ENCODE measurements at regions not wholly inside any gene's neighbourhood (a gene's known extent, or its start where the extent isn't known, plus 50 kb on each side); places are given as distances from the start of the nearest gene placed in this dataset.

DNA sequence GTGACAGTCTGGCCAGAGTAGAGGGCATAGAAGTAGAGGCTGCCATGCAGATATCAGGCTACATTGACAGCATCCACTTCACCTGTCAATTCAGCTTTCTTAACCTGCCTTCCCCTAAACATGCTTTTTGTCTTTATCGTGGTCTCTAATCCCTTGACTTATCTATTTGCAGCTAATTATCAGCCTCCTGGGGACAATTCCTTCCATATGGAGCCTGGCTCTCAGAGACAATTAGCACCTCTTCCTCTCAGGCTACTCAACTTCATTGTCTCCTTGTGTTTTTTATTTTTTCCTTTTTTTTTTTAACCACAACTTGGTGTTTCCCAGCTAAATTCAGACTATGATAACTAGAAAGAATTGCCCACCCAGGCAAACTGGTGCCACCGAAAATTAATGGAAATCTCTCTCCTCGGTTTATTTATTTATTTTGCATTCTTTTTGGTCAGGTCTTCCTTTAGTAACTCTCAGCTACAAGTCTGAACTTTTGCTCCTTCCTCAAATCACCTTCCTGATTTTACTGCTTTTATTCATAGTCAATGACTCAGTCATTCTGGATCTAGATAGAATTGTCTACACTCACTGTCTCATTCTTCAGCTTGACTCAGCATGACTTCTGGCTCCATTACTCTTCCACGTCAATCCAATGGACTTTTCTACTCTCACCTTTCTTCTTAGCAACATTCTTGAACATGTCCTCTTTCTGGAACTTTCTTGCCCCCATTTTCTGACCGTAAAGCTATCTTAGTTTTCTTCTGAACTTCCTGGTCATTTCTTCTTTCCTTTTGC is 63.0 kb upstream of the BASP1 start:
- peak; percentile 31 to 88 for DNase-seq (ENCODE audit: low read depth in 2 of 2)
- H3K4me3 ChIP-seq (replicated peaks in 1 of 2; ENCODE audit: low read depth in 2 of 2, low read length in 2 of 2), result no peak overlapping the region
- TF ChIP-seq, protein P1, sequence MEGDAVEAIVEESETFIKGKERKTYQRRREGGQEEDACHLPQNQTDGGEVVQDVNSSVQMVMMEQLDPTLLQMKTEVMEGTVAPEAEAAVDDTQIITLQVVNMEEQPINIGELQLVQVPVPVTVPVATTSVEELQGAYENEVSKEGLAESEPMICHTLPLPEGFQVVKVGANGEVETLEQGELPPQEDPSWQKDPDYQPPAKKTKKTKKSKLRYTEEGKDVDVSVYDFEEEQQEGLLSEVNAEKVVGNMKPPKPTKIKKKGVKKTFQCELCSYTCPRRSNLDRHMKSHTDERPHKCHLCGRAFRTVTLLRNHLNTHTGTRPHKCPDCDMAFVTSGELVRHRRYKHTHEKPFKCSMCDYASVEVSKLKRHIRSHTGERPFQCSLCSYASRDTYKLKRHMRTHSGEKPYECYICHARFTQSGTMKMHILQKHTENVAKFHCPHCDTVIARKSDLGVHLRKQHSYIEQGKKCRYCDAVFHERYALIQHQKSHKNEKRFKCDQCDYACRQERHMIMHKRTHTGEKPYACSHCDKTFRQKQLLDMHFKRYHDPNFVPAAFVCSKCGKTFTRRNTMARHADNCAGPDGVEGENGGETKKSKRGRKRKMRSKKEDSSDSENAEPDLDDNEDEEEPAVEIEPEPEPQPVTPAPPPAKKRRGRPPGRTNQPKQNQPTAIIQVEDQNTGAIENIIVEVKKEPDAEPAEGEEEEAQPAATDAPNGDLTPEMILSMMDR (IDR thresholded peaks at IDR 0.05; ENCODE audit: low read depth, low read length), result no peak

GRCh38 chr5:17156463-17156862 is 61.0 kb upstream of the BASP1 start:
- TF ChIP-seq, protein P1 (IDR thresholded peaks at IDR 0.05; ENCODE audit: low read depth, low read length), result no peak
- DNase-seq (ENCODE audit: low read depth in 2 of 2), result peak in 1 of 2 donors; percentile 36

DNA sequence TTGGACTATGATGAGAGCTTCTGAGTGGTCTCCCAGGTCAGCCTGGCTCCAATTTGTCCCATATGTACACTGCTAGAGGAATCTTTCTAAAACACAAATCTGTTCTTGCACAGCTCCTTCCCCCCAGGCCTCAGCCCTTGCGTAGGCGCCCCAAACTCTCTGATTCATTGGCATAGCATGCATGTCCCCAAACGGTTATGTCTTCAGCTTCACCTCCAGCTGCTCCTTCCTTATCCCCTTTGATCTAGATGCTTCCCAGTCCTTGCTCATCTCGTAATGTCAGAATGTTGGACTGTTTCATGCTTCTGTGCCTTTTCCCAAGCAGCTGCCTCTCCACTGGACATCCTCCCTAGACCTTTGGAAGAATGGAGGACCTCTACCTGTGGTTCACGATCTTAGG is 60.1 kb upstream of the BASP1 start:
- TF ChIP-seq, protein P1 (IDR thresholded peaks at IDR 0.05; ENCODE audit: low read depth, low read length), result no peak
- no peak overlapping the region for H3K4me3 ChIP-seq (replicated peaks in 1 of 2; ENCODE audit: low read depth in 2 of 2, low read length in 2 of 2)
- DNase-seq (ENCODE audit: low read depth in 2 of 2), result peak in 1 of 2 donors; percentile 63

More at GRCh38 chr5:17156463-17156862, 61.0 kb upstream of the BASP1 start:
- no peak overlapping the region for H3K4me3 ChIP-seq (replicated peaks in 1 of 2; ENCODE audit: low read depth in 2 of 2, low read length in 2 of 2)

DNA sequence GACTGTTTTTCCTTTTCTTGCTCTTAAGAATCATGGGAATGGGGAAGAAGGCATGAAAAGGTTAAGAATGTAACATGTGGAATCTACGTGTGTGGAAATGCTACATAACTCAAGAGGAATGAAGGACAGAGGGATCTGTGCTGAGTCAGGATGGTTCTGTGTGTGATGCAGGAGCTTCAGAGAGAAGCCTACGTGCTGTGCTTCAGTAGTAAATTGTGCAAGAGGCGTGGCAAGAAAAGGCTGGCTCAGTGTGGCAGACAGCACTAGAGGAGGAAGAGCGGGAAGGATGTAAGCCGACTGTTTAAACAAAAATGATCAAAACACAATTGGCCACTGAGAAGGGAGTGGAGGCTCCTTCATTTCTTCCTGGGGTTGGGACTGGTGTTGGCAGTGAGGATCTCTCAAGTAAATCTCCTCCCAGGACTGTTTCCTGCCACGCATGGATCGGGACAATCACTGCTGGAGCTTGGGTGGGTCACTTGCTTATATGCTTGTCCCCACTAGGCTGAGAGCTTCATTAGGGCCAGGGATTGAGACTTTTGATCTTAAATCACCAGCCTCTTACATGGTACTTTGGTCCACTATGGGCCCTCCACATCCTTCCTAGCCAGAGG is 59.4 kb upstream of the BASP1 start:
- peak; percentile 92 to 98 for DNase-seq (ENCODE audit: low read depth in 2 of 2)
- TF ChIP-seq, protein P1 (IDR thresholded peaks at IDR 0.05; ENCODE audit: low read depth, low read length), result no peak
- no peak overlapping the region for H3K4me3 ChIP-seq (replicated peaks in 1 of 2; ENCODE audit: low read depth in 2 of 2, low read length in 2 of 2)

- no peak for DNase-seq (ENCODE audit: low read depth in 2 of 2)
- no peak overlapping the region for H3K4me3 ChIP-seq (replicated peaks in 1 of 2; ENCODE audit: low read depth in 2 of 2, low read length in 2 of 2)
- TF ChIP-seq, protein P1 (IDR thresholded peaks at IDR 0.05; ENCODE audit: low read depth, low read length), result no peak
Measured at GRCh38 chr5:17160756-17161040, 56.7 kb upstream of the BASP1 start.

- no peak overlapping the region for H3K4me3 ChIP-seq (replicated peaks in 1 of 2; ENCODE audit: low read depth in 2 of 2, low read length in 2 of 2)
- TF ChIP-seq, protein P1 (IDR thresholded peaks at IDR 0.05; ENCODE audit: low read depth, low read length), result no peak
- no peak for DNase-seq (ENCODE audit: low read depth in 2 of 2)
Measured at GRCh38 chr5:17161662-17162061, 55.8 kb upstream of the BASP1 start.
